SK-N-SH treated with all-trans-retinoic acid at 6 μM for 48 hours (cell line): ENCODE measurements at regions not wholly inside any gene's neighbourhood (a gene's known extent, or its start where the extent isn't known, plus 50 kb on each side); places are given as distances from the start of the nearest gene placed in this dataset.

Experiments
- CREB5 ChIP-seq: fragments of 250-450 bp; sonication (Bioruptor Pico); IDR thresholded peaks from 2 replicates; pipeline ENCODE4 v1.5.1; 2020; ENCODE audit warnings: low read depth, mild to moderate bottlenecking, moderate library complexity
- CSDC2 ChIP-seq: fragments of 250-450 bp; sonication (Bioruptor Pico); IDR thresholded peaks from 2 replicates; pipeline ENCODE4 v1.5.0; 2020; ENCODE audit warnings: mild to moderate bottlenecking, moderate library complexity
- CSRNP3 ChIP-seq: fragments of 250-450 bp; sonication (Bioruptor Pico); IDR thresholded peaks from 2 replicates; pipeline ENCODE4 v1.5.1; 2021; ENCODE audit warnings: mild to moderate bottlenecking, moderate library complexity
- GLIS3 ChIP-seq: fragments of 250-450 bp; sonication (Bioruptor Pico); IDR thresholded peaks from 2 replicates; pipeline ENCODE4 v1.5.0; 2020; ENCODE audit warnings: mild to moderate bottlenecking, moderate library complexity
- PATZ1 ChIP-seq: fragments of 250-450 bp; sonication (Bioruptor Pico); IDR thresholded peaks from 2 replicates; pipeline ENCODE4 v1.8.0; 2020; ENCODE audit warnings: mild to moderate bottlenecking, moderate library complexity, borderline replicate concordance
- PPARA ChIP-seq: fragments of 250-450 bp; sonication (Bioruptor Pico); IDR thresholded peaks from 2 replicates; pipeline ENCODE4 v1.5.0; 2020; ENCODE audit warnings: mild to moderate bottlenecking, borderline replicate concordance
- SNAI2 ChIP-seq: fragments of 250-450 bp; sonication (Bioruptor Pico); IDR thresholded peaks from 2 replicates; pipeline ENCODE4 v1.5.0; 2020; ENCODE audit warnings: mild to moderate bottlenecking, moderate library complexity
- ZFP30 ChIP-seq: fragments of 450-650 bp; formaldehyde crosslinking; IDR thresholded peaks from 2 replicates; pipeline ENCODE4 v1.5.0; 2022; ENCODE audit warnings: mild to moderate bottlenecking, moderate library complexity
- ZNF565 ChIP-seq: fragments of 450-650 bp; formaldehyde crosslinking; conservative IDR thresholded peaks from 2 replicates; pipeline ENCODE4 v1.5.0; 2020; ENCODE audit warnings: low read depth, mild to moderate bottlenecking, moderate library complexity
- ZNF70 ChIP-seq: fragments of 450-650 bp; formaldehyde crosslinking; IDR thresholded peaks from 2 replicates; pipeline ENCODE4 v1.5.0; 2020; ENCODE audit warnings: mild to moderate bottlenecking, moderate library complexity

- TF ChIP-seq CSDC2 (CRISPR knock-in tag) = no peak
- no peak for TF ChIP-seq CSRNP3 (CRISPR knock-in tag)
- TF ChIP-seq CREB5 (CRISPR knock-in tag) = no peak
- TF ChIP-seq PATZ1 = no peak
- no peak for TF ChIP-seq ZFP30 (CRISPR knock-in tag)
- no peak for TF ChIP-seq GLIS3 (CRISPR knock-in tag)
- TF ChIP-seq ZNF565 (CRISPR knock-in tag) = no peak
- no peak for TF ChIP-seq ZNF70 (CRISPR knock-in tag)
- TF ChIP-seq PPARA = no peak
- TF ChIP-seq SNAI2 (CRISPR knock-in tag) = no peak
These were observed 87.6 kb upstream of the DISP3 start for GRCh38 chr1:11391327-11391726.
